CD14-positive monocyte (primary cell): ENCODE measurements at regions not wholly inside any gene's neighbourhood (a gene's known extent, or its start where the extent isn't known, plus 50 kb on each side); places are given as distances from the start of the nearest gene placed in this dataset.
A peak's percentile ranks its signal among the peaks of the same experiment; 100 is the strongest.

Experiments
- DNase-seq, 3 donors: peaks; one replicate each; pipeline ENCODE4 v3.0.0-alpha.2; 2011 to 2022
- H2AFZ ChIP-seq: 2 replicates; pipeline ENCODE4 v1.6.0; 2012; ENCODE audit warnings: mild to moderate bottlenecking, low read depth, low read length, inconsistent platforms; ENCODE audit not compliant: insufficient read depth, poor library complexity, severe bottlenecking
- H3K27ac ChIP-seq, 2 donors: 1 replicate in 1 of 2; 2 replicates in 1 of 2; pipeline ENCODE4 v1.5.1; 2012 to 2013; ENCODE audit warnings: low read length in 2 of 2, control low read depth in 1 of 2, inconsistent platforms in 1 of 2, low read depth in 1 of 2, mild to moderate bottlenecking in 1 of 2
- H3K27me3 ChIP-seq, 2 donors: one replicate each; pipeline versions ENCODE4 v1.6.0 to v1.6.1; 2011 to 2013; ENCODE audit warnings: low read length in 2 of 2; ENCODE audit not compliant: control insufficient read depth in 2 of 2, insufficient read depth in 2 of 2
- H3K36me3 ChIP-seq, 2 donors: replicated peaks in 1 of 2; 1 replicate in 1 of 2; 2 replicates in 1 of 2; pipeline versions ENCODE4 v1.5.1 to v1.6.1; 2012 to 2013; ENCODE audit warnings: low read length in 2 of 2, control low read depth in 1 of 2, inconsistent platforms in 1 of 2, mild to moderate bottlenecking in 1 of 2; ENCODE audit not compliant: insufficient read depth in 2 of 2, control insufficient read depth in 1 of 2
- H3K4me1 ChIP-seq, 2 donors: 1 replicate in 1 of 2; 2 replicates in 1 of 2; pipeline versions ENCODE4 v1.5.1 to v1.6.1; 2012 to 2013; ENCODE audit warnings: low read length in 2 of 2, control low read depth in 1 of 2, inconsistent platforms in 1 of 2, mild to moderate bottlenecking in 1 of 2, moderate library complexity in 1 of 2; ENCODE audit not compliant: insufficient read depth in 2 of 2, control insufficient read depth in 1 of 2
- H3K4me2 ChIP-seq: replicated peaks from 2 replicates; pipeline ENCODE3; 2012; ENCODE audit warnings: low read length, moderate library complexity, mild to moderate bottlenecking; ENCODE audit not compliant: poor library complexity, severe bottlenecking; ENCODE audit errors: extremely low read depth
- H3K4me3 ChIP-seq, 3 experiments: fragments of 200-600 bp in 1 of 3; sonication (generic) in 1 of 3; replicated peaks in 1 of 3; 1 replicate in 2 of 3; 2 replicates in 1 of 3; pipeline ENCODE4 v1.5.1; 2011 to 2013; ENCODE audit warnings: low read length in 3 of 3, mild to moderate bottlenecking in 3 of 3, control low read depth in 2 of 3, low read depth in 2 of 3, inconsistent platforms in 1 of 3, moderate library complexity in 1 of 3
- H3K79me2 ChIP-seq: 2 replicates; pipeline ENCODE4 v1.6.0; 2012; ENCODE audit warnings: mild to moderate bottlenecking, control low read depth, inconsistent platforms, low read length, moderate library complexity; ENCODE audit not compliant: insufficient read depth
- H3K9ac ChIP-seq: 2 replicates; pipeline ENCODE4 v1.6.0; 2017; ENCODE audit warnings: low read length, mild to moderate bottlenecking; ENCODE audit not compliant: insufficient read depth, poor library complexity, severe bottlenecking
- H3K9me3 ChIP-seq, 2 donors: replicated peaks in 1 of 2; 1 replicate in 1 of 2; 2 replicates in 1 of 2; pipeline versions ENCODE4 v1.5.1 to v1.6.1; 2012 to 2013; ENCODE audit warnings: low read length in 2 of 2, control low read depth in 1 of 2; ENCODE audit not compliant: control insufficient read depth in 1 of 2, insufficient read depth in 1 of 2
- H4K20me1 ChIP-seq: 2 replicates; pipeline ENCODE4 v1.6.0; 2012; ENCODE audit warnings: mild to moderate bottlenecking, low read length, control low read depth, moderate library complexity; ENCODE audit not compliant: insufficient read depth
- H3K27ac Mint-ChIP-seq, 7 donors: one replicate each; pipeline ENCODE4 v1.8.0; 2020; ENCODE audit warnings: mild to moderate bottlenecking in 7 of 7, mixed read lengths in 7 of 7, moderate library complexity in 6 of 7, inconsistent platforms in 2 of 7
- H3K27me3 Mint-ChIP-seq, 3 donors: one replicate each; pipeline ENCODE4 v1.8.0; 2021 to 2022; ENCODE audit warnings: low read depth in 3 of 3, mild to moderate bottlenecking in 3 of 3, mixed read lengths in 3 of 3, moderate library complexity in 3 of 3, inconsistent platforms in 1 of 3
- H3K36me3 Mint-ChIP-seq, 2 donors: one replicate each; pipeline ENCODE4 v1.8.0; 2020; ENCODE audit warnings: mixed read lengths in 2 of 2, inconsistent platforms in 1 of 2, mild to moderate bottlenecking in 1 of 2
- H3K4me1 Mint-ChIP-seq: one replicate; pipeline ENCODE4 v1.8.0; 2020; ENCODE audit warnings: mild to moderate bottlenecking, mixed read lengths
- H3K4me3 Mint-ChIP-seq, 2 donors: one replicate each; pipeline ENCODE4 v1.8.0; 2020; ENCODE audit warnings: mild to moderate bottlenecking in 2 of 2, mixed read lengths in 2 of 2, moderate library complexity in 1 of 2
- H3K9me3 Mint-ChIP-seq, 7 donors: one replicate each; pipeline ENCODE4 v1.8.0; 2020 to 2022; ENCODE audit warnings: mixed read lengths in 7 of 7, mild to moderate bottlenecking in 6 of 7, moderate library complexity in 6 of 7, inconsistent platforms in 2 of 7
- WGBS: methylation state at CpG from one replicate; pipeline ENCODE4 v1.1.5; 2013; ENCODE audit warnings: missing lambda C conversion rate; ENCODE audit not compliant: insufficient coverage; 5-methylcytosine and 5-hydroxymethylcytosine counted together
- intact Hi-C, 2 donors: fragments of 100-400 bp; cut with micrococcal nuclease; formaldehyde crosslinking; loops; one replicate each; pipeline versions ENCODE4 v1.15.0 to v1.15.1; 2023
- TF ChIP-seq, protein P1 (sequence below): fragments of 200-600 bp; IDR thresholded peaks from one replicate; pipeline ENCODE4 v1.8.0; 2022; ENCODE audit warnings: antibody characterized with exemption, mild to moderate bottlenecking

DNA sequence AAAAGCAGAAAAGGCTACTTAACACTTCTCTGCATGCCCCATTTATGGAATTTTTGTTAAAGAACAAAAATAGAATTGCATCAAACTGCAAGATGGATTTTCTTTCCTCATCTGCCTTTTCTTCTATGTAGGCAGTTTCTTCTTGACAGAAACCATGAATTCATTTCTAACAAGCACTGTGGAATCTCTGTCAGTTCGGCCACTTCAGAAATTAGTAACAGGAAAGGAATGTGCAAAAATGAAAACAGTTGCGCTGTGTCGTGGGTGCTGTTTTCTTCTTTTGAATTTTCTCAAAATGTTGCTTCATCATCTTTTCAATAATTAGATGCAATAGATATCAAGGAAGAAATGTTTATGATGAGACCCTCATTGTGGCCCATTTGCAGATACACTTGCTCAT lies 151.6 kb downstream of the FOXB1 start:
- Mint-ChIP-seq H3K27me3 (peaks cover 4 to 11% (median 4%) of the 10 kb centered on the region in 3 donors), H3K9me3 (no peaks in the 10 kb centered on the region), H3K36me3 (no peaks in the 10 kb centered on the region), H3K27ac (no peak overlapping the region), H3K4me1 (no peaks in the 10 kb centered on the region), H3K4me3 (no peak overlapping the region)
- 100% methylated on average over 1 of the region's 3 CpGs for WGBS
- H3K9me3 ChIP-seq = no peaks in the 10 kb centered on the region
- H3K79me2 ChIP-seq = no peaks in the 10 kb centered on the region
- intact Hi-C loops = no loop called here
- no peak overlapping the region for H3K4me3 ChIP-seq
- DNase-seq = no peak
- no peaks in the 10 kb centered on the region for H4K20me1 ChIP-seq
- TF ChIP-seq, protein P1, sequence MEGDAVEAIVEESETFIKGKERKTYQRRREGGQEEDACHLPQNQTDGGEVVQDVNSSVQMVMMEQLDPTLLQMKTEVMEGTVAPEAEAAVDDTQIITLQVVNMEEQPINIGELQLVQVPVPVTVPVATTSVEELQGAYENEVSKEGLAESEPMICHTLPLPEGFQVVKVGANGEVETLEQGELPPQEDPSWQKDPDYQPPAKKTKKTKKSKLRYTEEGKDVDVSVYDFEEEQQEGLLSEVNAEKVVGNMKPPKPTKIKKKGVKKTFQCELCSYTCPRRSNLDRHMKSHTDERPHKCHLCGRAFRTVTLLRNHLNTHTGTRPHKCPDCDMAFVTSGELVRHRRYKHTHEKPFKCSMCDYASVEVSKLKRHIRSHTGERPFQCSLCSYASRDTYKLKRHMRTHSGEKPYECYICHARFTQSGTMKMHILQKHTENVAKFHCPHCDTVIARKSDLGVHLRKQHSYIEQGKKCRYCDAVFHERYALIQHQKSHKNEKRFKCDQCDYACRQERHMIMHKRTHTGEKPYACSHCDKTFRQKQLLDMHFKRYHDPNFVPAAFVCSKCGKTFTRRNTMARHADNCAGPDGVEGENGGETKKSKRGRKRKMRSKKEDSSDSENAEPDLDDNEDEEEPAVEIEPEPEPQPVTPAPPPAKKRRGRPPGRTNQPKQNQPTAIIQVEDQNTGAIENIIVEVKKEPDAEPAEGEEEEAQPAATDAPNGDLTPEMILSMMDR = no peak
- H3K27ac ChIP-seq = no peak overlapping the region
- H3K27me3 ChIP-seq = peaks cover 0 to 4% of the 10 kb centered on the region in 2 donors
- no peak overlapping the region for H3K9ac ChIP-seq
- no peak overlapping the region for H2AFZ ChIP-seq
- H3K4me2 ChIP-seq = no peak overlapping the region
- no peaks in the 10 kb centered on the region for H3K4me1 ChIP-seq
- H3K36me3 ChIP-seq = no peaks in the 10 kb centered on the region

DNA sequence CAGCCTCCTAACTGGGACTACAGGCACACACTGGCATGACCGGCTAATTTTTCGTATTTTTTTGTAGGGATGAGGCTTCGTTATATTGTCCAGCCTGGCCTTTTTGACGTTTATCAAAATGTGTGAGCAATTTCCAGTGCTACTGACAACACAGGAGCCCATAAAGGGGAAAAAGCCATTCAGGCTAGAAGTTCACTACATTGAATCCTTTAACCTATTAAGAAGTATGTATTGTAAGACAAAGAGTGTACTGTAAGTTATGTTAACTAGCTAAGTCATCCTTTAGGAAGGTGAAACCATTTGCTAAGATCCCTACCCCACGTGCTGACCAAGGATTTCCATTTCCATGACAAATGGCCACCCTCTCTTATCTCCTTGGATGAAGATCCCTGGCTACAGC lies 156.8 kb downstream of the FOXB1 start:
- Histone ChIP-seq H3K27ac (no peak overlapping the region), H3K4me3 (no peak overlapping the region), H3K4me2 (no peak overlapping the region), H3K4me1 (no peaks in the 10 kb centered on the region), H3K9ac (no peak overlapping the region), H3K79me2 (no peaks in the 10 kb centered on the region), H3K27me3 (peaks cover 0 to 2% of the 10 kb centered on the region in 2 donors), H3K36me3 (no peaks in the 10 kb centered on the region), H4K20me1 (no peaks in the 10 kb centered on the region), H3K9me3 (no peaks in the 10 kb centered on the region), H2AFZ (no peak overlapping the region)
- peaks cover 5 to 7% (median 6%) of the 10 kb centered on the region in 3 donors for H3K27me3 Mint-ChIP-seq
- no peaks in the 10 kb centered on the region for H3K36me3 Mint-ChIP-seq
- H3K4me3 Mint-ChIP-seq = peak overlapping the region in 1 of 2 donors; percentile 22
- no peaks in the 10 kb centered on the region for H3K9me3 Mint-ChIP-seq
- H3K27ac Mint-ChIP-seq = no peak overlapping the region
- TF ChIP-seq, protein P1 = no peak
- DNase-seq = no peak
- intact Hi-C loops = no loop called here
- WGBS = no CpG with 5 or more reads among the region's 5 CpGs
- no peaks in the 10 kb centered on the region for H3K4me1 Mint-ChIP-seq
